ENCODE measurements at regions not wholly inside any gene's neighbourhood (a gene's known extent, or its start where the extent isn't known, plus 50 kb on each side); places are given as distances from the start of the nearest gene placed in this dataset.

GRCh38 chr22:49334449-49334789 lies 493.3 kb downstream of the BRD1 start:
- DNase-seq, result no peak

DNA sequence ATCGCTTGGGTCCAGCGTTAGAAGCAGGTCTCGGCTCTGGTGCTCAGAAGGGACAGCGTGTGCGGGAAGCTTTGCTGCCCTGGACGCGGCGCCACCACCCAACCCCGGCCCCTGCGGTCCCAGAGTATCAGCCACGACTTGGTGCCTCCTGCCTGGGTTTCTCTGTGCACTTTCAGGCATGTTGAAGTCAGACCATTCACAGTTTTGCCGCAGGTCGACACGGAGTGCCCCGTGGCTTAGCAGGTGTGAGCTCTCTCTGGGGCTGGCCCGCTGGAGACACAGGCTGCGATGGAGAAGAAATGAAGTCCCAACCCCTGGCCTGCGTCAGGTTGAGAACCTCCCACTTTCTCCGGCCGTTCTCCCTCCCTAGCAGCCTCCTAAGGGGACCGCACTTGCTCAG lies 494.5 kb downstream of the BRD1 start:
- no peak for DNase-seq

DNA sequence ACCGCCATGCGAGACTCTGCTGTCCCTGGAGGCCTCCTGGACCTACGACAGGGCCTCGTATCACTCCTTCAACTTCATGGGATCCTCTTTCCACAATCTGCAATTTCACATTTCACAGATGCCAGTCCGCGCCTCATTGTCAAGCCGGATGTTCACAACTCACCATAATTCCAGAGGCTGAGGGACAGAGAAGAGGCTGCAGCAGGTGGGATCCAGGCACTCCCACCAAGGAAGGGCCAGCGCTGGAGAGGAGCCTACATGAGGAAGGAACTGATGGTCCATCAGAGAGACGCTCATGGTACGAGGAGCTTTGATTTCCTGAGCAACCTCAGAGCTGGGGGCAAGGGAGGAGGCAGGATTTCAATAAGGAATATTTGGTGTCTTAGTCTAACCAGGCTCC lies 495.0 kb downstream of the BRD1 start:
- DNase-seq, result no peak

DNA sequence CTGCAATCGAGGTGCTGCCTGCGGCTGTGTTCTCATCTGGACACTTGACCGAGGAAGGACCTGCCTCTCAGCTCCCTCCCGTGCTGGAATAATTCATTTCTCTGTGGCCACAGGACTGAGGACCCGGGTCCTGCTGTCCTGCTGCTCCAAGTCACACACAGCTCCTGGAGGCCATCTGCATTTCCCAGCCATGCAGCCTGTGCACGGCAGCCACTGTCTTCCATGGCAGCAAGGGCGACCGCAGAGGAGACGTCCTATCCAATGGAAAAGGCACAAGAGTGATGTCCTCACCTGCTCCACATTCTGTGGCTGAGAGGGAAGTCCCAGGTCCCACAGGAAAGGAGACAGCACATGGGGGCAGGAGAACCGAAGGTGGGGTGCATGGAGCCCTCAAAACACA lies 495.8 kb downstream of the BRD1 start:
- DNase-seq, result no peak

DNA sequence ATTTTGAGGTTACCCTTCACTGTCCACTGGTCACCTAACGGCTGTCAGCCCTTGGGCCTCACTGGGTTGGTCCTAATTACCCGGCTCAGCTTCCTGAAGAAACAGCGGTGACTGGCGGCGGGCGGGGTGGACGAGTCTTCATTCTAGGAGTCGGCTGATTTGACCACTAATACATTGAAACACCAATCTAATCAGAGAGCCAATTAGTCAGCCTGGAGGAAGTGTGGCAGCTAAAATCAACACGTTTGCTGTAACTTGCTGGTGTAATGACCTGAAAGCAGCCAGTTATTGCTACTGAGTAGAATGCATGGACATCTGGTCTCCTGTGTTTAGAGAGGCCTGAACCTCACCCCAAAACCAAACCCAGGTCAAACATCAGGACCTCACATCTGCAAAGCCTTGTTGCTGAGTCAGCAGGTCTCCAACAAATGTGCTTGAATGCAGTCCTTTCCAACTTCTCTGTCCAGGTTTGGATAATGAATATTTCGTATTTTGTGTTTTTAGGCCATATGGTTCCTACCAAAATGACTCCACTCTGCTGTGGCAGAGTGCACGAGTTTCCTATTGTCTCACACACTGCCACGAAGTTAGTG lies 496.4 kb downstream of the BRD1 start:
- no peak for DNase-seq

DNA sequence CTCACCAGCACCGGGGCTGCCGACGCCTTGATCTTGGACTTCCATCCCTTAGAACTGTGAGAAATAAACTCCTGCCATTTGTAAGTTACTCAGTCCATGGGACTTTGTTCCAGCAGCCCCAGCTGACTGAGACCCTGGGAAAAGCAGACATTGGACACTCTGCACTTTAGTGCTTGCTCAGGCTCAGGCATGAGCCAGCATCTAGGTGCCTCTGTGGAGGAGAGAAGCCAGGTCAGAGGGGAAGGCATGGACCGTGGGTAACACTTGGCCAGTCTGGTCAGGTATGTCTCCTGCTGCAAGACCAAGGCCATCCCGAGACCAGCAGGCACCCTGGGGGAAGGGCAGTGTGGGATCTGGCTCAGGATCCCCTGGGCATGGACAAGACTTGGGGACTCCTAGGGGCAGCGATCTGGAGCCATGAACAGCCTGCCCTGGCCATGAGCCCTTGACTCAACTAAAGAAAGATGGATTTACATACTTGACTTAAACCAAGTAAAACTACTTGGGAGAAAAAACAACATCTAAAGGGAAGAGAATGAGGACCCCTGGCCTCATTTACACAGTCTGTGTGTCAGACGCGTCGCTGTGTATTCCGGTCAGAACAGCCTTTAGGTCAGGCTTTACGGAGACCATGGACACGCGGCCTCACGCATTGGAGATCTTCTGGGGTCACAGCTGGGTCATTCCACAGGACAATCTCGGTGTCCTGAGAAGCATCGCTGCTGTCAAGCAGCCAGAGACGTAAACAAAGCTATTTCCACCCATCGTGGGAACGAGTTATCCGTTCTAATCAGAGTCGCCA lies 497.1 kb downstream of the BRD1 start:
- DNase-seq, result no peak

DNA sequence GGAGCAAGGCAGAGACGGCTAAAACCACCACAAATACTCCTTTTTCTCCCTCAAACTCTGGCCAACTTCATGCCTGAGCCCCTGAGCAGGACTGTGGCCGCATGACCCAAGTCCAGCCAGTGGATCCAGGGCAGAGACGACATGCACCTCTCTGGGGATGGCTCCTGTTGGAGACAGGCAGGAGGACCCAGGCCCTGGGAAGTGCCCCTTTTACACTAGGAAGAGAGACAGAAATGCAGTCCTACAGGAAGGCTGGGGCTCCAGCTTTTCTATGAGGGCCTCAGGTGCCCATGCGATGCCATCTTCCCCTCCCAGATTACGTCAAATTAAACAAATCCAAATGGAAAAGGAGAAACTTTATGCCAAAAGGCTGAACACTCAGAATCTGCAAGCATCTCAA lies 498.0 kb downstream of the BRD1 start:
- DNase-seq, result no peak

DNA sequence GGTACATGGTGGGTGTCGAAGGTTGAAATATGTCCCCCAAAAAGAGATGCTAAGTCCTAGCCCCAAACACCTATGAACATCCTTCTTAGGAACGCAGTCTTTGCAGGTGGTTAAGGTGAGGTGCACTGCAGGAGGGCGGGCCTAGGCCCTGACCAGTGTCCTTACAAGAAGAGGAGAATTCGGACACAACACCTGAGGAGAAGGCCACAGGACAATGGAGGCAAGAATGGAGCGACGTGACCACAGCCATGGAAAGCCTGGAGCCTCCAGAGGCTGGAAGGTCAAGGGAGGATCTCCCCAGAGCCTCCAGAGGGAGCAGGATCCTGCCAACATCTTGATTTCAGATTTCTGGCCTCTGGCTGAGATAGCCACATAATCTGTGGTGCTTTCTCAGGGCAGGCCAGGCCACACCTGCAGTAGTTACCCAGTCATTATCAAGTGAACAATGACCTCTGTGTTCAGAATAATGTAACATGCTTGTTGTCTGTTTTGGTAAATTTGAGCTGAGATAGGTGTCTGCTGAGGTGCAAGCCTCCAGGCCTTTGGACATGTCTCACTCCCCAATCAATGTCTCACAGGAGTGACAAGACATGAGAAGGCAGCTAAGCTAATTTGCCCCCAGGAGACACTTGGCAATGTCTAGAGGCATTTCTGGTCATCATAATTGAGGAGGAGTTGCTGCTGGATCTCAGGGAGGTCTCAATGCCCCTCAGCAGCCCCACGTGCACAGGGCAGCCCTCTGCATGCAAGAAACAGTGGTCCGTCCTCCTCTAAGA lies 498.9 kb downstream of the BRD1 start:
- no peak for DNase-seq

- no peak for DNase-seq
These were observed 499.6 kb downstream of the BRD1 start for GRCh38 chr22:49328118-49328475.

DNA sequence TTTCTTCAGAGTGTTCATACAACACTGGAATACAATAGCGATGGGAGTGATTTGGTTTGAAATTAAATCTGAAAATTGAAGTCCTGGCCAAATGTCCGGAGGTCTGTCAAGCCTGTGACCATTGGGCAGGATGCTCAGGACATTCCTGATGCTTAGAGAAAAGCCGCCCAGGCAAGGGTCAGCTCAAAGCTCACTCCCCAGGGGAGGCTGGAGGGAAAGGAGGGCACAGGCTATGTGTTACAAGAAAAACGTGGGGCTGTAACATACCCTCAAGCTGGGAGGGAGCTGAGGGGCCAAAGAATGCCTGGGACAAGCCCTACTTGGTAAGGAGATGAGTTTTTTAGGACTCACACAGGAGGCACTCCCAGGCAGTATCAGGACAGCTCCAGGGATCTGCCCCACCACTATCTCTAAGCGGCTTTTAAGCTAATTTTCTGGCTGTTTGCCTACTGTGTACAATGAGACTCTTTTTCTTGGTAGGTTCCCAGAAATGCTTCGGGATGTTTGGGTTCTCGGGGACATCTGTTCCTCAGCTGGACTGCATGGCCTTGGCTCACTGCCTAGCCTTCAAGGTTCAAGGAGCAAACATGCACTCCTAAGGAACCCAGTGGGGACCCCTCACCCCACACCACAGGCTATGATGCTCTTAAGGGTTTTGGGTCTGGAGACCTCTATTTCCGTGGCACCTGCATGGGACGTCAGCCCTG lies 500.1 kb downstream of the BRD1 start:
- no peak for DNase-seq

DNA sequence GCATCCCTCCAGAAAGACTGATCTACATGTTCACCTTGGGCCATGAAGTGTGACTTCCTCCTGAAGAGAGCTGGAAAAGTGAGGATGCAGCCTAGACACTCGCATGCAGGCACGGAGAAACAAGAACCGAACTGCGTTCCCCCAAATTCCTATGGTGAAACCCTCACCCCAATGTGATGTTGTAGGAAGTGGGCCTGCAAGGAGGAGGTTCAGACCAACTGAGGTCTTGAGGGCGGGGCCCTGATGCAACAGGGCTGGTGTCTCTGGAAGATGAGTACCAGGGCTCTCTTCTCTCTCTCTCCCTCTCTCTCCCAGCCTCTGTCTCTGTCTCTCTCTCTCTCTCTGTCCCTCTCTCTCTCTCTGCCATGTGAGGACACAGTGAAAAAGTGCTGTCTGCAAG lies 501.1 kb downstream of the BRD1 start:
- DNase-seq, result no peak

DNA sequence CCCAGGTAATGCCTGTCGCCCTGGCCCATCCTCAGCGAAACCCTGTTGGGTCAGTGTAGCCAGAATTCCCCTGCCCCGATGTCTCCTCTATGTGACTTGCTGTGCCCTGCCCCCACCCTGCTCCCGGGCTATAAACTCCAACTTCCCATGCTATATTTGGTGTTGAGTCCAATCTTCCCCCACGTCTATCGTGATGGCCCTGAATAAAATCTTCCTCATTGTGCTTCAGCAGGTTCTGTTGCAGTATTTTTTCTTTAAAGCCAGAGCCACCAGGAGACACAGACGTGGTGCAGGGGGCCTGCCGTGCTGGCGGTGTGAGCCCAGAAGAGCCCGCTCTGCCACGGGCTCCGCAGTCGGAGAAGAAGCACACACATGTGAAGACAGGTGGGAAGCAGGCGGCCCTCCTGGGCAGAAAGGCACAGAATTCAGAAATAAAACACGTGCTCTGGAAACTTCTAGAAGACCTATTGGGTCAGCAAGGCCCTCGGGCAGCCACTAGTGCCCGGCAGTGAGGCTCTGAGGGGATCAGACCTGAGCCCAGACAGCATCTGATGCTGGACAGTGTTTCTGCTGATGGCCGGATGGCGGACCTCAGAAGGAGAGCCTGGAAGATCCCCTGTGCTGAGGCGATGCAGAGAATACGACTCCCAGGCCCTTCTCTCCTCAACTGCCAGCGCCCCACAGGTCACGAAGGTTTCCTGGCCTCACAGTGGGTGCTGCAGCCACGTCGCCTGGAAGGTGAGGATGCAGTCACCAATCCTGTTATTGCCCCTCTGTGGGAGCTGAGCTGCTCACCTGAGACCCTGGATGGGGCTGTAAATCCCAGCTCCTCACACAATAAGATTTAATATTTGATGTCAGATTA lies 501.9 kb downstream of the BRD1 start:
- no peak for DNase-seq

- DNase-seq, result peak; percentile 2
These were observed 502.9 kb downstream of the BRD1 start for GRCh38 chr22:49324527-49325491.

DNA sequence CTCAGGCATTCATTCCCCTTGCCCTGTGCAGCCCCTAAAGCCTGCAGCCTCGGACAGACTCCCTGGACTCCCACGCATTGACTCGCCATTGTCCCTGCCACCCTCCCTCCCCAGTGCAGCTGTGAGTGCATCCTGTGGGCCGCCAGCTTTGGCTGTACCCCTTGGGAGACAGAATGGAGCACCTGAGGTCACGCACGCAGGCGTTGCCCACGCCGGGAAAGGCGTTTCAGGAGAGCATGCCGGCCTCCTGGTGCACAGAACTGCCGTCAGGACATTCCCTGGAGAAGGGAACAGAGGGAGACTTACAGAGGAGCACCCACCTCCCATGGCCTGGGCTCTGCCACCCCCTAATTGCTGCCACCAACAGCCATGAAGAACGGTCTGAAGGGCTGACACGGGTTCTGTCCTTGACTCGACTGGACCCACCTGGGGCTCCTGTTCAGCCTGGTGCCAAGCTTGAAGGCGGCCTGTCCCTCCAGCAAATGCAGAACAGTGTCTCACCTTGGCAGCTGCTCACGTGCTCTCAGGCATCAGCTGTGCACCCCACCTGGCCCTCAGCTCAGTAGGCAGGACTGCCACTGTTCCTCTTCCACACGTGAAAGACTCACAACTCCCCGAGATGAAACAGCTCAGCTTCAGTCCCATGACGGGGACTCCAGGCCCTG lies 503.8 kb downstream of the BRD1 start:
- no peak for DNase-seq

GRCh38 chr22:49322861-49323622 lies 504.6 kb downstream of the BRD1 start:
- DNase-seq, result no peak

DNA sequence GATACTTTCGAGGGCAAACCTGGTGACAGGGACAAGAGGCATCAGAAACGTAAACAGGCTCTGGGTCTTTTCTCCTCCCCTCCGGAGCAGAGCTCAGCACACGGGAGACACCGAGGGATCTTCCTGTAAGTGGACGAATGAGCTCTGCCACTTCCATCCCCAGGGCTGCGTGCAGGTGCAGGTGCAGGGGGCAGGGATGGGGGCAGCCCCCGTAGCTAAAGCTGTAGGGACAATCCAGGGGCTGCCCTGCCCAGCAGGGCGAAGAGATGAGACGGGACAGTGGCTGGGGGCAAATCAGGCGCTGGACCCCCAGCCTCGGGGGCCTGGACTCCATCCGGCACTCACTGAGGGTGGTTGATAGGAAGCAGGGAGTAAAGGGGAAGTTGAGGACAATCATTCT lies 505.4 kb downstream of the BRD1 start:
- no peak for DNase-seq

GRCh38 chr22:49321477-49322055 lies 506.1 kb downstream of the BRD1 start:
- no peak for DNase-seq

DNA sequence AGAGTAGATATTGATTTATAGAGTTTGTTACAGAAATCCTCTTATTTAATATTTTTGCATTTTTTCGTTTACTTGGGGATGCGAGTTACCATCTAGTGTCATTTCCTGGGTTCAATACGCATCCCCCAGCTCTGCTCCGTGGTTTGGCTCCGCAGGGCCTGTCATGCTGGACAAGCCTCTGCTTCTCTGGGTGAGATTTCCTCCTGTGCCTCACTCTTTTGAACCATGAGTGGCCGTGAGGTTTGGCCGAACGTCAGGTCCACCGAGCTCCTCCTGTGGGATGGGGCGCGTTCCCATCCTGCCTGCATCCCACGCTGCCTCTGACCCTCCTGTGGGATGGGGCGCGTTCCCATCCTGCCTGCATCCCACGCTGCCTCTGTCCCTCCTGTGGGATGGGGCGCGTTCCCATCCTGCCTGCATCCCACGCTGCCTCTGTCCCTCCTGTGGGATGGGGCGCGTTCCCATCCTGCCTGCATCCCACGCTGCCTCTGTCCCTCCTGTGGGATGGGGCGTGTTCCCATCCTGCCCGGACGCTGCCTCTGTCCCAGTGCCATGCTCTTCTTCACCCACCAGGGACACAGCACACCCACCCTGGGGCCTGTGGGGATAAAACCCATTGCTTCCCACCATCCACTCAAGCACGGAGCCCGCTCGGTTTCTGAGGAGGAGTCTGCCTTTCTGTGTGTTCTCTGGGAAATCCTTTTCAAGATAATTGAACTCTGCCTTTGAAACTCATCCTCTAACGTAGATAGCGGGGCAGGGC lies 506.8 kb downstream of the BRD1 start:
- no peak for DNase-seq

DNA sequence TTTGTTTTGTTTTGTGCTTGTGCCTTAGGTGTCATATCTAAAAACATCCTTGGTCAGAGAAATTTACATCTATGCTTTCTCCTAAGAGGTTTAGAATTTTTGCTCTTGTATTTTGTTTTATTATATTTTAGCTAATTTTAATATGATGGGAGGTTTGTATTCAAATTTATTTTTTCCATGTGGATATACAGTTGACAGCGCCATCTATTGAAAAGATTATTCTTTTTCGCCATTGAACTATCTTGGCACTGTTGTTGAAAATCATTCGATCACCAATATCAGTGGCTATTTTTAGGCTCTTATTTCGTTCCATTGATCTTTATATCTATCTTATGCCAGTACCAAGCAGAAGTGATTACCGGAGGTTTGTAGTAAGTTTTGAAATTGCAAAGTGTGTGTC lies 510.3 kb downstream of the BRD1 start:
- no peak for DNase-seq

Data from CD4-positive, alpha-beta T cell treated with Interleukin-21 for 1 hour (primary cell).